ENCODE measurements at regions not wholly inside any gene's neighbourhood (a gene's known extent, or its start where the extent isn't known, plus 50 kb on each side); places are given as distances from the start of the nearest gene placed in this dataset.
"Not testable (repeated sequence)": the region's sequence is repeated elsewhere in the genome, so short reads cannot be mapped to it uniquely, and the experiment has no call there.

DNA sequence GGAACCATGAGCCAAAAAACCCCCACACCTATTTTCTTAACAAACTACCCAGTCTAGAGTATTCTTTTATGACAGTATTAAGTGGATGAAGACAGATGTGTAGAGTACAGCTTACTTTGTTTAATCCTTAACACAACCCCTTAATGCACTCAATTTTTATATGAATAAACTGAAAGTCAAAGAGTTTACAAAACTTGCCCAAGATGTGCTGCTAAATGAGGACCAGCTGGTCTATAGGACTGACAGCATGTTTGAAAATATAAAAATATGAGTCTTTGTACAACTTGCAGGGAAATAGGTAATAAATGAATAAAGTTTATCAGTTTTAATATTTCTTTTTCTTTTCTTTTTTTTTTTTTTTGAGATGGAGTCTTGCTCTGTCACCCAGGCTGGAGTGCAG lies 102.3 kb downstream of the ZFY start:
- no peak for DNase-seq (ENCODE audit: low read depth)
- in situ Hi-C loops (cut with HindIII; ENCODE audit: low pct_unique_long_range_greater_than_20kb, low sequenced_read_pairs) = no loop called here

DNA sequence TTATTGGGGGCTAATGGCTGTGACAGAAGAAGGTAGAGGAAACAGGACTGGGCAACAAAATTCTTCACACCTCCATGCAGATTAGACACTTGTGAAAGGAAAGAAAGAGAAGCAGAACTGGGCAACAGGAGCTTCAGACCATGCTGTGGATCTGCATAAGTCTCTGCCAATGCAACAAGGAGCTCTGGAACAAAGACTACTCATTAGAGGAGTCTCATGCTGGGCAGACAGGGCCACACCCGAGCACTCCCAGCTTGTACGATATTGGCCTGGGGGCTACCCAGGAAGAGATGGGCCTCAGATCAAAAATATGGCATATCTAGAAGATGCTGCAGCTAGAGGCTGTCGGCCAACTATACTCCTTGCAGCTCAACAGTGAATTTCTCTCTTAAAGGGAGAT lies 105.2 kb downstream of the ZFY start:
- no peak for DNase-seq (ENCODE audit: low read depth)

DNA sequence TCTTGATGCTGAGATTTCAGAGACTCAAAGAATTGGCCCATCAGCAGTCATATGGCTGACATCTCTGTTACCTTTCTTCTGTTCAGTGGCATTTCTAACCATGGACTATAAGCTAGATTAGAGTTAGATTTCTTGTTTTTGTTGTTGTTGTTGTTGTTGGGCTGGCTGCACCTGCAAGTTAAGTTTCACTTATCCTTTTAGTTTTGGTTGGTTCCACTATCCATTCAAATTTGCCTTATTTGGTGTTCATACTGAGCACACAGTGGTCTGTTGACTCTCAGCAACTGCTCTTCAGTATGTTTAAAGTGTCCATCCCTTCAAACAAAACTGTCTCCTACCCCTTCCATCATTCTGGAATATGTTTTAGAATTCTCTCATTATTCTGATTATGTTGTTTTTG lies 106.8 kb downstream of the ZFY start:
- DNase-seq (ENCODE audit: low read depth) = no peak

More for the DNA sequence above, 105.2 kb downstream of the ZFY start:
- in situ Hi-C loops (cut with HindIII; ENCODE audit: low pct_unique_long_range_greater_than_20kb, low sequenced_read_pairs) = no loop called here

DNA sequence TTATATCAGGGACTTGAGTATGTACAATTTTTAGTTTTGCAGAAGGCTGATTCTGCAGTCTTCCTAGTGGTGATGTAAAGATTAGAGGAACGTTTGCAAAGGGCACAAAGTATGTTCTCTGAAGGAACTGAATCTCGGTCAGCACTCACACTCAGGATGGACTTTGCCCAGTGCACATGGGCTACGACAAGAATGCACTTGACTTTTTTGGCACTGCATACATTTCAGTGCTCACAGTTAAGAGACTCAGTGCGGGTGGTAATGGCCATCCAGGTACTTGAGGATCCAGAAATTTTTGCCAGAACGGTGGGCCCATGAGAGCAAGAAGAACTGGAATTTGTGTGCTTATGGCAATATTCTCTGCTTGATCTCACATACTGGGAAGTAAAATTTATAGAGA lies 107.7 kb downstream of the ZFY start:
- DNase-seq (ENCODE audit: low read depth) = no peak
- in situ Hi-C loops (cut with HindIII; ENCODE audit: low pct_unique_long_range_greater_than_20kb, low sequenced_read_pairs) = no loop called here

More for the DNA sequence above, 106.8 kb downstream of the ZFY start:
- in situ Hi-C loops (cut with HindIII; ENCODE audit: low pct_unique_long_range_greater_than_20kb, low sequenced_read_pairs) = no loop called here

DNA sequence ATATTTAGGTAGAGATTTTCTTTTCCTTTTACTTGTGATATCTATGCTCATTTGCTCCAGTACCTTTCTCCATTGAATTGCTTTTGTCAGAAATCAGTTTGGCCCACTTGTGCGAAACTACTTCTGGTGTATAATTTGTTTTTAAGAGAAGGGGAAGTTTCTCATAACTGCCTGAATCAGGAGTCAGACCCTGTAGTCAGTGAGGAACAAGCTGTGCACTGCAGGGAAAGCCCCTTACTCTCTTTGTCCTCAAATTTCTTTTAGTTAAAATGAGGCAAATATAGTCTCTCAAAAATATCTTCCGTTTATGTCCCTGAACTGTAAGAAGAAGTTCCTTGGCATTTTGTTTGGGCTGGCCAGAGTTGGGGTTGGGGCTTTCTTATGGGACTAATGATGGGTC lies 109.9 kb downstream of the ZFY start:
- in situ Hi-C loops (cut with HindIII; ENCODE audit: low pct_unique_long_range_greater_than_20kb, low sequenced_read_pairs) = no loop called here
- no peak for DNase-seq (ENCODE audit: low read depth)

DNA sequence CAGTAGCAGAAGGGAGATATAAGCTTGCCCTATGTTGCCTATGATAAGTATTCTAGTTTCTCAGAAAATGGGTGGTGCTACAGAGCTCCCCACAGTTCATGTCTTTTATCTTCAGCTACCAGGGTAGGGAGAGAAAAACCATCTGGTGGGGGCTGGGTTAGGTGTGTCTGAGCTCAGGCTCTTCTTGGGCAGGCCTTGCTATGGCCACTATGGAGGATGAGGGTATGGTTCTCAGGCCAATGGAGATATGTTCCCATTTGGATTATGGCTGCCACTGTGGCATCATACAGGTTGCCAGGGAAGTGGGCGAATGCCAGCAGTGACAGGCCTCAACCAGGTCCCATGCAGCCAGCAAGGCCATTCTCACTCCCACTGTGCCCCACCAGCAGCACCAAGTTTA lies 120.3 kb downstream of the ZFY start:
- in situ Hi-C loops (cut with HindIII; ENCODE audit: low pct_unique_long_range_greater_than_20kb, low sequenced_read_pairs); DNase-seq (ENCODE audit: low read depth): not testable (repeated sequence)

DNA sequence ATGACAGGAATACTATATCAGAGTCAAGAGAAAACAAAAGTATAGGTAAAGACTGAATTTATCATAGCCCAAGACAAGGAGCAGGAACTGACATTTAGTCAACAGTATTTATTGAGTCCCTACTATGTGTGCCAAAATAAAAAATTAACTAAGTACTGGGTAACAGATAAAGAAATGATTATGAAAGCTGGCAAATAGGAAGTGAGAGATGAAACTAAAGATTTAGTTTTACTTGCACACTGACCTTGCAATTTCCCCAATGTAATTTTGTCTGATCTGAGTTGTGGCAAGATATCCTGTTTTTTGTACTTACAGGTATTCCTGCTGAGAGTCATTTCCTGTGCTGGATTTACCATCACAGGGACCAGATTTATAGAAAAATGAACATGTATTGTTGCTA lies 123.2 kb downstream of the ZFY start:
- in situ Hi-C loops (cut with HindIII; ENCODE audit: low pct_unique_long_range_greater_than_20kb, low sequenced_read_pairs); DNase-seq (ENCODE audit: low read depth): not testable (repeated sequence)

DNA sequence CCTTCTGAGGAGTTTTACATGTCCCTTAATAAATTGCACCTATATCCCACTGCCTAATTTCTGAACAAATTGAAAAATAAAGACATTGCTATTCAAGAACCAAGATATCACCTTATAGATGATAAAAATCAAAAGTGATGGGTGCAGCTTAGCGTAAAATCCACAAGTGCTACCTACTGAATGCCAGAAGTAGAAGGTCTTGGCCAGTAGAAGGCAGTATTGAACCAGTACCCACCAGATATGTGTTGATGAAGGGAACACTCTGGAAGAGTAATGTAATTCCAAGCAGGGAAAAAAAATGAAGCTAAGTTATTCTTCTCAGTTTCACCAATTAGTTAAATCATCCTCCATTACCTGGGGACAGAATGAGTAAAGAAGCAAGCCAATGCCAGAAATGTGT lies 125.5 kb downstream of the ZFY start:
- in situ Hi-C loops (cut with HindIII; ENCODE audit: low pct_unique_long_range_greater_than_20kb, low sequenced_read_pairs); DNase-seq (ENCODE audit: low read depth): not testable (repeated sequence)

DNA sequence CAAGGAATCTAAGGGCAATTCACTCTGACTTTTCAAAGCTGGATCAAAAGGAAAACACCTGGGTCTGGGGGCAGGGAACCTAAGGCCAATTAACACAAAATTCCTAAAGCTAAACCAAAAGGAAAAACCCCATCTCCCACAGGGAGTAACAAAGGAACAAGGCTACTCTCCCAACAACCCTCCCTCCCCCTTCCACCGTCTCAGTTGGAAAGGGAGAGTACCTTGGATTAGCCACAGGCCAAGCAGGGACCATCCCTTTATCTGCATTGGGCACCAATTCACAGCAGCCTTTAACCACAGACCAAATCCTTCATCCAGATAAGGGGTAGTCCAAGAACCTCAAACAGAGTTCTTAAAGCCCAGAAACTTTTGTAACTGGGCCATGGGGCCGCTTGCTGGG lies 153.0 kb downstream of the ZFY start:
- in situ Hi-C loops (cut with HindIII; ENCODE audit: low pct_unique_long_range_greater_than_20kb, low sequenced_read_pairs) = not testable (repeated sequence)
- peak; percentile 35 for DNase-seq (ENCODE audit: low read depth)

DNA sequence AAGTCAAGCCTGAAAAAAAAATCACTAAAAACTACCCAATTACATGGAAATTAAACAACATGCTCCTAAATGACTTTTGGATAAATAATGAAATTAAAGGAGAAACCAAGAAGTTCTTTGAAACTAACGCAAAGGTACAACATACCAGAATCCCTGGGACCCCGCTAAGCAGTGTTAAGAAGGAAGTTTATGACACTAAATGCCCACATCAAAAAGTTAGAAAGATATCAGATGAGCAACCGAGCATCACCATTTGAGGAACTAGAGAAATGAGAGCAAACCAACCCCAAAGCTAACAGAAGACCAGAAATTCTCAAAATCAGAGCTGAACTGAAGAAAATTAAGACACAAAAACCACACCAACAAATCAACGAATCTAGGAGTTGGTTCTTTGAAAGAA lies 173.5 kb downstream of the ZFY start:
- DNase-seq (ENCODE audit: low read depth); in situ Hi-C loops (cut with HindIII; ENCODE audit: low pct_unique_long_range_greater_than_20kb, low sequenced_read_pairs): not testable (repeated sequence)

DNA sequence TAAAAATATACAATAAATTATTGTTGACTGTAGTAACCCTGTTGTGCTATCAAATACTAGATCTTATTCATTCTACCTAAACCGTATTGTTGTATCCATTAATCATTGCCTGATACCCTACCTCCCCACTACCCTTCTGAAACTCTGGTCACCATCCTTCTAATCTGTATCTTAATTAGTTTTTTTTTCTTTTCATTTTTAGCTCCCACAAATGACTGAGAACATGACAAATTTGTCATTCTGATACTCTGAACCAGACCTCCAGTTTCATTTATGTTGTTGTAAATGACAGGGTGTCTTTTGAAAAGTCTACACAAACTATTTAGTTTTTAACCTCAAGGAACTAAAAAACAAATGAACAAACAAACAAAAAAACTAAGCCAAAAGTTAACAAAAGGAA lies 185.1 kb downstream of the ZFY start:
- DNase-seq (ENCODE audit: low read depth); in situ Hi-C loops (cut with HindIII; ENCODE audit: low pct_unique_long_range_greater_than_20kb, low sequenced_read_pairs): not testable (repeated sequence)

DNA sequence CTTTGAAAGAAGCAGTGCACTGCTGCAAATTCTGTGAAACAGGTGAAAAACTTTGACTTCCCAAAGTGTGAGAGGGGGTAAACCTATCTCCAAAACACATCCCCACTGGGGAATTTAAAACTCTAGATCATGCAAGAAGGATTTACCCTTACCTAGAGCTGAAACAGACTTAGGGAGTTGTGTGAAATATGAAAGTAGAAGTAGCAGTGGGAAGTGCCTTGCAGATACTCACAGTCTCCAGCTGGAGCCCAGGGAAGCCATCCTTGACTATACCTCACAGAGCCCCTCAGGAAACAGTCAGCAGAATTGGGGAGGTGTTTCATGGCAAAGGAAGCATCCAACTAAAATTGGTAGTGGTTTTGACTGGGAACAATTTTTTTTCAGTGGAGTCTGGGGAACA lies 185.5 kb downstream of the ZFY start:
- in situ Hi-C loops (cut with HindIII; ENCODE audit: low pct_unique_long_range_greater_than_20kb, low sequenced_read_pairs); DNase-seq (ENCODE audit: low read depth): not testable (repeated sequence)

DNA sequence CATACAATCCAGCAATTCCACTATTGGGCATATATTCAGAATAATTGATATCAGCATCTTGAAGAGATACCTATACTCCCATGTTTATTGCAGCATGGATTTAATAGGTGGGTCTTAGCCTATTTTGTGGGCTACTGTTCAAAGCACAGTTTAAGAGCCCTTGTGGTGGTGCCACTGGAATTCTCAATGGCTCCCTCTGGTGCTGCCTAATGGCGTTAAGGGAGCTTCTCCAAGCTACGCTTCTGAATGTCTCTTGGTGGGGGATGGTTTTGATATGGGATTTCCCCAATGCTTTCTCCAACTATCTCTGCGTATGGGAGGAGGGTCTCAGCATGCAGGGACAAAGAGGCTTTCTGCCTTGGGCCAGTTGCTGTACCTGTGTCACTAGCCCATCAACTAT lies 188.3 kb downstream of the ZFY start:
- DNase-seq (ENCODE audit: low read depth); in situ Hi-C loops (cut with HindIII; ENCODE audit: low pct_unique_long_range_greater_than_20kb, low sequenced_read_pairs): not testable (repeated sequence)

DNA sequence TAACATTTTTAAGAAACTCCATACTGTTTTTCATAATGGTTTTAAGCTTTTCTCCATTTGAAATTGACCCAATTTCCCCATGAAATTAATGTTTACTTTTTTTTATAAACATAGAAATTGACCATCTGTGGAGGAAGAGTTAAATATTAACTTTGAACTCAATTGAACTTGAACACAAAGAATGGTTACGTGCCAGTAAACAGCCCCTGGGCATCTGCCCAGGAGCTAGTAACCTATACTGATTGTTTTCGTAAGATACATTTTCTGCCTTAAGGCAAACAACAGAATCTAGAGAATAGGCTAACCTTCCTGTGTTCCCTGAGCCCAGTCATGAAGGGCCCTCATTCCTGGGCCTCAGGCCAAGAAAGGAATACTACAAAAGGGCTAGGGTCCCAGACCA lies 235.9 kb downstream of the ZFY start:
- in situ Hi-C loops (cut with HindIII; ENCODE audit: low pct_unique_long_range_greater_than_20kb, low sequenced_read_pairs) = not testable (repeated sequence)
- DNase-seq (ENCODE audit: low read depth) = peak; percentile 3

DNA sequence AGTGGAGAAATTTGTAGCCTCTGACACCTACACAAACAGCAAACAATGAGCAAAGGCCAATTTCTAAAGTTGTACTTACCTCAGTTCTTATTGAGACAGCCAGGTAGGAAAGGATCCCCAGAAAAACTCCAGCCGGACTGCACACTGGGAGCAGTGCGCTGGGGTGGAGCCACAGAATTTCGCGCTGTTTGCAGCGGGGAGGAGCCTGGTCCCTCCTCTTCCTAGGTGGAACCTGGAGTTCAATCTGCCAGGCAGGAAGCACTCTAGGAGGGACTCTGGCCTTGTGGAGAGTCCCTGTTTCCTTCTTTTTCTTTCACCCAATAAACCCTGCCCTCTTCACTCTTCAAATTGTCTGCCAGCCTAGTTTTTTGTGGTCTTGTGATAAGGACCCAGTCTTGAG lies 259.9 kb downstream of the ZFY start:
- in situ Hi-C loops (cut with HindIII; ENCODE audit: low pct_unique_long_range_greater_than_20kb, low sequenced_read_pairs) = not testable (repeated sequence)

DNA sequence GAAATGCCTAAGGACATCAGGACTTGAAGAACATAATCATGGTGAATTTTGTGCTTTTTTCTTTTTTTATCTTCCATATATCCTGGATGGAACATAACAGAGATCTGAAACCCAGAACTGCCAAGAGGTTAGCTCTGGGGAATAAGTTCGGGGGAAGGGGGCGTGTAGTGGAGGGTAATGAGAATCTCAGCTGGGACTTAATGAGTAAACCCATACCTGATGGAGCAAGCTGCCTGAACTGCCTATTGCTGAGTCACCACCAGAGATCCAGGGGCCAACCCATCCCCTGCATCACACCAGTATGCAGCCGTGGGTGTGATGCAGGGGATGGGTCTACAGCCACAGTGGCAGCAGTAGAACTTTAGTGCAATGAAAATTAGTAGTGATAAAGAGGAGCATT lies 267.1 kb downstream of the ZFY start:
- in situ Hi-C loops (cut with HindIII; ENCODE audit: low pct_unique_long_range_greater_than_20kb, low sequenced_read_pairs); DNase-seq (ENCODE audit: low read depth): not testable (repeated sequence)

More for the DNA sequence above, 259.9 kb downstream of the ZFY start:
- not testable (repeated sequence) for DNase-seq (ENCODE audit: low read depth)

DNA sequence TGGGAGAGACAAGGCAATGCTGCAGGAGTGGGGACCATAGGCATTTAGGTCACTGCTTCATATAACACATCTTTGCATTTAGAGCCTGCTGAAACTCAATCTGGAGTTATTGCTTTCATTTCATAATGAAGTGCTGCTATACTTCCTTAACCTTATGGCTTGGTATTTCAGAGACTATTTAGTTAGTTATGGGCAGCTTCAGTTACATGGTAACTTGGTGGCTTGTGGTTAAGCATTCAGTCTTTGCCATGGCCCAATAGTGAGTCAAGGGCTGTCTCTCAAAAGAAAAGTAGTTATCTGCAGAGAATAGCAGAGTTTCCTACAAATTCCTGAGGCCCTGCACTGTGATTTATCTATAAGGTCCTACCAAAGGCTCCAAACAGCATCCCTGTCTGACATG lies 271.6 kb downstream of the ZFY start:
- DNase-seq (ENCODE audit: low read depth); in situ Hi-C loops (cut with HindIII; ENCODE audit: low pct_unique_long_range_greater_than_20kb, low sequenced_read_pairs): not testable (repeated sequence)

DNA sequence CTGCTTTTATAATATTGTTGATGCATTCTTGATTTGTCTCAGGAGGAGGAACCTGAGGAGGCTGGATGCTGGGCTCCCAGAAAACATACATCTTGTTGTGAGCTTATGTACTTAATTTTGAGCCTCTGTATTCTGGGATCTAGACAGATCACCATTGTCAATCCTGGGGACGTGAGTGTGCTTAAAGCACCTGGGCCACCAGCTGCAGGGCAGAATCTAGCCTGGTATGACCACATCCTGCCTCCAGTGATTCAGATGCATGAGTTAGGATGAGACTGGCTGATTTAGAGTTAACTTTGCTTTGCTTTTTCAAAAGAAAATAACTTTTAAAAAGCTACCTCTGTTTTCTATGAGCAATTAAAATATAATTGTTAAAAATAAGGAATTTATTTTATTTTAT lies 278.0 kb downstream of the ZFY start:
- in situ Hi-C loops (cut with HindIII; ENCODE audit: low pct_unique_long_range_greater_than_20kb, low sequenced_read_pairs); DNase-seq (ENCODE audit: low read depth): not testable (repeated sequence)

DNA sequence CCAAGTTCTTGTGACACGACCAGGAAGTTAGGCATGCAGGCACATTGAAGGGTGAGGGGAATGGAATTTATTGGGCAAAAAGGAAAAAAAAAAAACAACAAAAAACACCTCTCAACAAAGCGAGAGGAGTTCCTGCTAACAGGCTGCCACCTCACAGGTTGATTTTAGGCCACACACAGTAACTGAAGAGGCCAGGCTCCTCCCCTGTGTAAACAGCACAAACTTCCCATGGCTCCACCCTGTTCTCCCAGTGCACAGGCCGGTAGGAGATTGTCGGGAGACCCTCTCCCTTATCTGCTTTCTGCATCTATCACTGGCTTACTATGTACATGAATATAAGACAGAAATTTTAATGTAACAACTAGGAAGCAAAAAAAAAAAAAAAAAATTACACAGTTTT lies 283.0 kb downstream of the ZFY start:
- DNase-seq (ENCODE audit: low read depth); in situ Hi-C loops (cut with HindIII; ENCODE audit: low pct_unique_long_range_greater_than_20kb, low sequenced_read_pairs): not testable (repeated sequence)

DNA sequence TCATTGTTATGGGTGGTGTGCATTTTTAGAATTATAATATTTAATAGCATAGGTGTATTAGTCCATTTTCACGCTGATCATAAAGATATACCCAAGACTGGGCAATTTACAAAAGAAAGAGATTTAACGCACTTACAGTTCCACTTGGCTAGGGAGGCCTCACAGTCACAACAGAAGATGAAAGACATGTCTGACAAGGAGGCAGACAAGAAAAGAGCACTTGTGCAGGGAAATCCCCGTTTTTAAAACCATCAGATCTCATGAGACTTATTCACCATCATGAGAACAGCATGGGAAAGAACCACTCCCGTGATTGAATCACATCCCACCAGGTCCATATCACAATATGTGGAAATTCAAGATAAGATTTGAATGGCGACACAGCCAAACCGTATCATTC lies 283.4 kb downstream of the ZFY start:
- DNase-seq (ENCODE audit: low read depth); in situ Hi-C loops (cut with HindIII; ENCODE audit: low pct_unique_long_range_greater_than_20kb, low sequenced_read_pairs): not testable (repeated sequence)

DNA sequence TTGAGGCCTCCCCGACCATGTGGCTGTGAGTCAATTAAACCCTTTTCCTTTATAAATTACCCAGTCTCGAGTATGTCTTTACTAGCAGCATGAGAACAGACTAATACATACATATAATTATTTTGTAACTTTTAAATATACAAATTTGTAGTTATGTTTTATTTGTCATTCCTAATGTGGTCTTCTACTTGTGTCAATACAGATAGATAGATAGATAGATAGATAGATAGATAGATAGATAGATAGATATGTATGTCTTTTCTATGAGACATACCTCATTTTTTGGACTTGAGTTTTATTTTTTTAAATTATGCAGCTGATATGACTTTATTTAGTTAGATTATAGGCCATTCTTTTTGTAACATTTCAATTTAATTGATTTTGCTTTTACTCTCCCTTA lies 316.0 kb upstream of the TGIF2LY start:
- DNase-seq (ENCODE audit: low read depth); in situ Hi-C loops (cut with HindIII; ENCODE audit: low pct_unique_long_range_greater_than_20kb, low sequenced_read_pairs): not testable (repeated sequence)

Measured in Caki2 (cell line).